Stomach (tissue), 8 donors: ENCODE measurements at regions not wholly inside any gene's neighbourhood (a gene's known extent, or its start where the extent isn't known, plus 50 kb on each side); places are given as distances from the start of the nearest gene placed in this dataset.

Source experiments
- DNase-seq, 2 donors: peaks; one replicate each; pipeline versions ENCODE4 v3.0.0 to v3.0.0-alpha.2; 2013 to 2019
- H3K27ac ChIP-seq, 5 donors: fragments of 200-600 bp in 4 of 5; sonication (generic) in 4 of 5; one replicate each; pipeline ENCODE4 v1.5.1; 2013 to 2019; ENCODE audit warnings: mild to moderate bottlenecking in 1 of 5, moderate library complexity in 1 of 5
- H3K27me3 ChIP-seq, 3 donors: fragments of 200-600 bp; sonication (generic); one replicate each; pipeline ENCODE4 v1.5.1; 2017 to 2019; ENCODE audit warnings: mixed run types in 1 of 3
- H3K36me3 ChIP-seq, 4 donors: fragments of 200-600 bp; sonication (generic); 1 replicate in 3 of 4; 2 replicates in 1 of 4; pipeline ENCODE4 v1.5.1; 2016 to 2019
- H3K4me1 ChIP-seq, 4 donors: fragments of 200-600 bp; sonication (generic); one replicate each; pipeline ENCODE4 v1.5.1; 2016 to 2019
- H3K4me3 ChIP-seq, 4 donors: fragments of 200-600 bp; sonication (generic) in 3 of 4; one replicate each; pipeline ENCODE4 v1.5.1; 2016 to 2019; ENCODE audit warnings: mild to moderate bottlenecking in 1 of 4
- H3K9me3 ChIP-seq, 4 donors: fragments of 200-600 bp; sonication (generic); one replicate each; pipeline ENCODE4 v1.5.1; 2016 to 2019
- EP300 ChIP-seq: sonication (generic); formaldehyde crosslinking; IDR thresholded peaks from one replicate; pipeline ENCODE4 v1.6.1; 2017; ENCODE audit warnings: antibody characterized with exemption
- POLR2A ChIP-seq, 4 donors: fragments of 450-650 bp; IDR thresholded peaks; one replicate each; pipeline ENCODE4 v1.6.1; 2016; ENCODE audit warnings: antibody characterized with exemption in 4 of 4, control low read depth in 2 of 4, mild to moderate bottlenecking in 1 of 4, moderate library complexity in 1 of 4
- POLR2AphosphoS5 ChIP-seq, 3 donors: sonication (generic); formaldehyde crosslinking; IDR thresholded peaks; one replicate each; pipeline ENCODE4 v1.6.1; 2016; ENCODE audit warnings: antibody characterized with exemption in 3 of 3
- WGBS, 5 donors: extraction: QIAGEN DNeasy Blood & Tissue Kit in 3 of 5; methylation state at CpG; one replicate each; pipeline versions ENCODE4 v1.1.5 to v1.1.7; 2013 to 2018; 5-methylcytosine and 5-hydroxymethylcytosine counted together
- intact Hi-C: fragments of 100-400 bp; cut with DNase I; formaldehyde crosslinking; loops from one replicate; pipeline ENCODE4 v1.15.1; 2023; ENCODE audit warnings: low total_unique reads
- TF ChIP-seq, protein P1 (sequence below), 7 experiments: fragments of 450-650 bp in 4 of 7; fragments of 200-600 bp in 3 of 7; sonication (generic) in 3 of 7; IDR thresholded peaks; one replicate each; pipeline ENCODE4 v1.5.1; 2016 to 2019; ENCODE audit warnings: antibody characterized with exemption in 7 of 7, control low read depth in 2 of 7, mild to moderate bottlenecking in 1 of 7
- donor health status: healthy with polysubstance abuse.
- donor health status: Bipolar disorder and iron deficiency.
- donor health status: healthy.

GRCh38 chr21:25199944-25200343, 407.3 kb downstream of the MRPL39 start:
- Histone ChIP-seq H3K27me3 (no peaks in the 10 kb centered on the region), H3K9me3 (peaks cover 0 to 4% (median 0%) of the 10 kb centered on the region in 4 donors), H3K27ac (no peak overlapping the region), H3K4me1 (no peaks in the 10 kb centered on the region), H3K4me3 (no peak overlapping the region), H3K36me3 (no peaks in the 10 kb centered on the region)
- no peak for DNase-seq
- TF ChIP-seq, protein P1, sequence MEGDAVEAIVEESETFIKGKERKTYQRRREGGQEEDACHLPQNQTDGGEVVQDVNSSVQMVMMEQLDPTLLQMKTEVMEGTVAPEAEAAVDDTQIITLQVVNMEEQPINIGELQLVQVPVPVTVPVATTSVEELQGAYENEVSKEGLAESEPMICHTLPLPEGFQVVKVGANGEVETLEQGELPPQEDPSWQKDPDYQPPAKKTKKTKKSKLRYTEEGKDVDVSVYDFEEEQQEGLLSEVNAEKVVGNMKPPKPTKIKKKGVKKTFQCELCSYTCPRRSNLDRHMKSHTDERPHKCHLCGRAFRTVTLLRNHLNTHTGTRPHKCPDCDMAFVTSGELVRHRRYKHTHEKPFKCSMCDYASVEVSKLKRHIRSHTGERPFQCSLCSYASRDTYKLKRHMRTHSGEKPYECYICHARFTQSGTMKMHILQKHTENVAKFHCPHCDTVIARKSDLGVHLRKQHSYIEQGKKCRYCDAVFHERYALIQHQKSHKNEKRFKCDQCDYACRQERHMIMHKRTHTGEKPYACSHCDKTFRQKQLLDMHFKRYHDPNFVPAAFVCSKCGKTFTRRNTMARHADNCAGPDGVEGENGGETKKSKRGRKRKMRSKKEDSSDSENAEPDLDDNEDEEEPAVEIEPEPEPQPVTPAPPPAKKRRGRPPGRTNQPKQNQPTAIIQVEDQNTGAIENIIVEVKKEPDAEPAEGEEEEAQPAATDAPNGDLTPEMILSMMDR (IDR thresholded peaks at IDR 0.05): no peak
- TF ChIP-seq POLR2AphosphoS5 (IDR thresholded peaks at IDR 0.05) (no peak), EP300 (no peak), POLR2A (IDR thresholded peaks at IDR 0.05) (no peak)
- intact Hi-C loops: no loop called here
- 71 to 82% (median 79%) methylated on average over 2 of the region's 2 CpGs for WGBS, 5 donors

DNA sequence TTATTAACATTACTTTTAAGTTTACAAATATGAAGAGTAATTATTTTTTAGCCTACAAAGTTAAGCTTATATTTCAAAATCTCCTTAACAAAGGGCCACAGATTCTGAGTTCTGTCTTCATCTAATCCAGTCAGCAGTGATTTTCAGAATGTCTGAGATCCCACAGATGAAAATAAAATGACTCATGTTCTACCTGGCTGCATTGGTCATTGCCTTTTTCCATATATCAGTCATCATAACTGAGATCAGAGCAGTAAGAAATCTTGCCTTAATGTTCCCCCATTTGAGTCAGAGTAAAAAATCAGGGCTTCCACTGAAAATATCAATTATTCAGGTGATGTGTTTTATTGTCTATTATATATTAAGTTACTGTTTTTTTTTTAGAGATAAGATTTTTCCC, 416.1 kb downstream of the MRPL39 start:
- no peak overlapping the region for H3K27ac ChIP-seq
- H3K4me1 ChIP-seq: no peaks in the 10 kb centered on the region
- TF ChIP-seq EP300 (no peak), POLR2AphosphoS5 (IDR thresholded peaks at IDR 0.05) (no peak), POLR2A (IDR thresholded peaks at IDR 0.05) (no peak)
- TF ChIP-seq, protein P1 (IDR thresholded peaks at IDR 0.05): no peak
- H3K27me3 ChIP-seq: no peaks in the 10 kb centered on the region
- intact Hi-C loops: no loop called here
- H3K36me3 ChIP-seq: no peaks in the 10 kb centered on the region
- H3K4me3 ChIP-seq: no peak overlapping the region
- peaks cover 0 to 6% (median 0%) of the 10 kb centered on the region in 4 donors for H3K9me3 ChIP-seq
- no peak for DNase-seq

DNA sequence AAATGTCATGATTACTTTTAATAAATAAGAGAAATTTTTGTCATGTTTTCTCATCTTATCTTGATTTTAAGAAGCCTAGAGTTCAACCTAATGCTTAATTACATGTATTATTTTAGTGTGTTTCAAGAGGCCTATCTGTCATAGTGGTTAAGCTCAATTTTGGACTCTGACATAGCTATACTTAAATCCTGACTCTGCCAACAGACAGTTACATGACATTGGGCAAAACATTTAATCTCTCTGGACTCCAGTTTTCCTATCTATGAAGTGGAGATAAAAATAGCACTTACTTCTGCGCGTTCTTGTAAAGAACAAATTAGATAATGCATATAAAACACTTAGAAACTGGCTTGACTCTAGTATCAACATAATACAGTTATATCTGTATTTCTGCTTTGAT, 417.8 kb downstream of the MRPL39 start:
- DNase-seq: no peak
- Histone ChIP-seq H3K4me1 (no peaks in the 10 kb centered on the region), H3K27ac (no peak overlapping the region), H3K4me3 (no peak overlapping the region), H3K27me3 (no peaks in the 10 kb centered on the region), H3K36me3 (no peaks in the 10 kb centered on the region), H3K9me3 (peaks cover 0 to 6% (median 0%) of the 10 kb centered on the region in 4 donors)
- intact Hi-C loops: no loop called here
- TF ChIP-seq POLR2A (IDR thresholded peaks at IDR 0.05) (no peak), POLR2AphosphoS5 (IDR thresholded peaks at IDR 0.05) (no peak), EP300 (no peak)
- TF ChIP-seq, protein P1 (IDR thresholded peaks at IDR 0.05): no peak
- WGBS, 5 donors: 52 to 94% (median 88%) methylated on average over 2 of the region's 2 CpGs

- Histone ChIP-seq H3K27me3 (no peaks in the 10 kb centered on the region), H3K27ac (no peak overlapping the region), H3K9me3 (peaks cover 0 to 6% (median 0%) of the 10 kb centered on the region in 4 donors), H3K4me3 (no peak overlapping the region), H3K4me1 (no peaks in the 10 kb centered on the region), H3K36me3 (no peaks in the 10 kb centered on the region)
- TF ChIP-seq POLR2AphosphoS5 (IDR thresholded peaks at IDR 0.05) (no peak), POLR2A (IDR thresholded peaks at IDR 0.05) (no peak), EP300 (no peak)
- TF ChIP-seq, protein P1 (IDR thresholded peaks at IDR 0.05): no peak
- intact Hi-C loops: no loop called here
- WGBS, 5 donors: 75 to 93% (median 83%) methylated on average over 2 of the region's 2 CpGs
- no peak for DNase-seq
Observed at GRCh38 chr21:25188677-25189079, 418.6 kb downstream of the MRPL39 start.
